HS-5 (cell line): ENCODE measurements at regions not wholly inside any gene's neighbourhood (a gene's known extent, or its start where the extent isn't known, plus 50 kb on each side); places are given as distances from the start of the nearest gene placed in this dataset.

Experiments used
- DNase-seq: peaks from one replicate; pipeline ENCODE4 v3.0.0-alpha.2; 2012; ENCODE audit warnings: low read depth

GRCh38 chr2:67838205-67838604 is 224.6 kb downstream of the C1D start:
- DNase-seq: no peak

DNA sequence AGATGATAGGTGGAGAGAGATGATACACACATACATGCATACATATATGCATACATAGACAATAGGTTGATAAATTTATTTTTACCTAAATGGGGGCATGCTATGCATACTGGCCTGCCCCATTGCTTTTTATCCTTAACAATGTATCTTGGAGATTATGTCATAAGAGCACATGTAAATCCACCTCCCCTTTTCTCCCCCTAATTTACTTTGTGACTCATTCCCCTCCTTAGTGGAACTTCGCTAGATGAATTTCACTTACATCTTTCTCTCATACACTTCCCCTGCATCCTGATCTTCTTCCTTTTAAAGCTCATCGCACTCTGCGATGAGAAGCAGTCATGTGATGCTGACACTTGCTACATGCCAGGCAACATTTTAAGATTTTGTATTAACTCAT is 223.6 kb downstream of the C1D start:
- DNase-seq: no peak

GRCh38 chr2:67839668-67840067 is 223.1 kb downstream of the C1D start:
- no peak for DNase-seq

GRCh38 chr2:67840460-67841068 is 222.2 kb downstream of the C1D start:
- no peak for DNase-seq

DNA sequence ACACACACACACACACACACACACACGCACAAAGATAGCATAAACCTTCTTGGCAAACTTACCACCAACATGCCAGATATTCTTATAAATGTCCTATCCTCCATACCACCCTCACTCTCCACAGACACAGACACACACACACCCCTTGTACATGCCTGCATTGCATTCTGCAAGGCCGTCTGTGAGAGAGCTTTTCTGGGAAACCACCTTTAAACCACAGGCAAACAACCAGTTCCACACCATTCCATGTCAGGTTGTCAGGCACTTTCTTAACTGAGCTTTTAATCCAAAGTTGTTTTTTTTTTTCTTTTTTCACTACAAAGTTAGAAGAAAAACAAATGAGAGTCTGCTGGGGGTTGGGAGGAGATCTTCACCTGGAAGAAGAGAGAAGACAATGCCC is 221.1 kb downstream of the C1D start:
- DNase-seq: no peak

GRCh38 chr2:67842375-67842959 is 220.3 kb downstream of the C1D start:
- DNase-seq: no peak

DNA sequence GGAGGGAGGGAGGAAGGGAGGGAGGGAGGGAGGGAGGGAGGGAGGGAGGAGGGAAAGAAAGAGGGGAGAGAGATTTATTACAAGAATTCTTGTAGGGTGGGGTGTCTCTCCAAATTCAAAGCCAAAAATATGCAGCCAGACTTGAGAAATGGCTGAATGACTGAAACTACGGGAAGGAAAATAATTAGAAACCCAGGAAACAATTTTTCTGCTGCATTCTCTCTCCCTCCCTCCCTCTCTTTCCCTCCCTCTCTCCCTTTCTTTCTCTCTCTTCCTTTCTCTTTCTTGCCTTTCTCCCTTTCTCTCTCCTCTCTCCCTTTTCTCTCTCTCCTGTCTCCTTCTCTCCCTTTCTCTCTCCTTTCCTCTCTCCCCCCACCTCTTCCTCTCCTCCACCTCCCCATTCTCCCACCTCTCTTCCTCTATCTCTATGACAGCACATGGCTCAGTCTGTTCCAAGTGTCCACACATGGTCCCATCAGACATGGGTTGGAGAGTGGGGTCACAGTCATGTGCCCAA is 218.7 kb downstream of the C1D start:
- no peak for DNase-seq

- no peak for DNase-seq
Observed at GRCh38 chr2:67845621-67846369, 217.0 kb downstream of the C1D start.

DNA sequence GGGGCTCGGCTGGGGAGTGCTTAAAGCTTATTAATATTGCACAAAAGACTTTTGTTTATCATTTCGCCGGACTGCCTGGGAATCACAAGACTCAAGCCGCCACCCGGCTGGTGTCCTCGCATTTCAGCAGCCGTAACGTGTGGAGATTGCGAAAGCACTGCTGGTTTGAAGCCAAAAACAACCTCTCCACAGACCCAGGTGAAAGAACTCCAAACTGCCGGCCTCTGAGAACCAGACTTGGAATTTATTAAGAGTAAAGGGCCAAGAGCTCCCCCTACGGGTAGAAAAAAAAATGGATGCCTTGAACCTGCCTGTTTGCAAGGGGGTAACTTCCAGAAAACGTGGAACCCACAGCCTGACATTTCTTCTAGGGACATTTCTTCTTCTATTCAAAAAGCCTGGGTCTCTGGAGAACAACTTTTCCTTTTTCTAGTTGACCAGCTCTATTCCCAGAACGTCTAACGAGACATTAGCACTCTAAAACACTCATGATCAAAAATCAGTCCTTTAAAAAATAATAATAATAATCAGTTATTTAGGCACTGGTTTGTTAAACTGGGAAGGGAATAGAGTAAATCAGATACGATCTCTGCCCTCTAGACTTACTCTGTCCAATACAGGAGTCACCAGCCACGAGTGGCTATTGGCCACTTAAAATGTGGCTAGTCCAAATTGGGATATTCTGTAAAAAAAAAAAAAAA is 216.3 kb downstream of the C1D start:
- peak; percentile 63 for DNase-seq

- DNase-seq: no peak
Observed at GRCh38 chr2:67848551-67849285, 214.1 kb downstream of the C1D start.

DNA sequence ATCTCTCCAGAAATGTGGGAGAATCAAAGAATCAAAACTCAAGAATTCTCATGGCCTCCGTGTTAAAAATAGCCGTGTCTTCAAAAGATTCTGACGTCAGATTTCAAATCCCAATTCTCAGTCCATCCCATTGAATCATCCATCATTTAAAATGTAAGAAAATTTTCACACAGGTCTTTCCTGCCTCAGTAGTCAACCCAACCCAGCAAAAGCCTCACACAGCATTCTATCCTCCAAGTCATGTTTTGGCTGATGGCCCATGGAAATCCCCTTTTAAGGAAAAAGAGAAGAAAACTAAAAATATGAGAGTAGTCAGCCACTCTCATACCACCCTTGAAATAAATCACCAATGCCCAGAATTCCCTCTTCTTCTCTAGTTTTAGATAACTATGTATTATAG is 211.8 kb downstream of the C1D start:
- no peak for DNase-seq

DNA sequence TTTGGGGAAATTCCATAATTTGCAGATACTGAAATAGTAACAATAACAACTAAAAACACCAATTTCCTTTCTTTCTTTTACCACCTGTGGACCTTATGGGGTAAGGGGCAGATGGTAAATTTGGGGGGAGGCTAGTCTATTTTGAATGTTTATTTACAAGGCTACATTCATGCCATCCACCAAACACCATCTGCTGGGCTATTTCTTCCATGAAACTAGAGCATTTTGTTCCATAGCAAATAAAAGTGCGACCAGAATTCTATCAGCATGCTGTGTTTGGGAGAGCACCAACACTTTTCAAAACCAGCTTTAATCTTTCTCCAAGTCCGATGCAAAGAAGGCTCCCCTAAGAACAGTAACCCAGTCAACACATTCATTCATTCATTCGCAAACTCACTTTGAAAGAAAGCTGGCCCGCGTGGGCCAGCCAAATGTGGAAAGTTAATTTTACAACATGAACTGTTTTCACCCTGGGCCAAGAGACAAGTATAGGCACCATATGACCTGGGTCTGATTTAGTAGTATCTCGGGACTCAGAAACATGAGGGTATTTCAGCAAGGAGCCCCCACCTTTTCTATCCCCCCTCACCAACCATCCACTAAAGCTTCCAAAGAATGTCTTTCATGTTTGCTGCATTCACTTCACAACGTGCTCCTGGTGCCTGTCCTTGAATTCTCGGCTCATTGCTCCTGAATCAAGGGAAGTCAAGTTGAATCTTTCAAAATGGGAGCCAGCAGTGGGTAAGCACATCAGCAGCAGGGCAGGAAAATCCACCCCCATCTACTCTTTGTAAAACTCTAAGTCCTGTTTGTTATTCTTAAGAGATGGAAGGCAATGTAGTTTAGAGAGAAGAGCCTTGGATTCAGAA is 210.6 kb downstream of the C1D start:
- DNase-seq: no peak

DNA sequence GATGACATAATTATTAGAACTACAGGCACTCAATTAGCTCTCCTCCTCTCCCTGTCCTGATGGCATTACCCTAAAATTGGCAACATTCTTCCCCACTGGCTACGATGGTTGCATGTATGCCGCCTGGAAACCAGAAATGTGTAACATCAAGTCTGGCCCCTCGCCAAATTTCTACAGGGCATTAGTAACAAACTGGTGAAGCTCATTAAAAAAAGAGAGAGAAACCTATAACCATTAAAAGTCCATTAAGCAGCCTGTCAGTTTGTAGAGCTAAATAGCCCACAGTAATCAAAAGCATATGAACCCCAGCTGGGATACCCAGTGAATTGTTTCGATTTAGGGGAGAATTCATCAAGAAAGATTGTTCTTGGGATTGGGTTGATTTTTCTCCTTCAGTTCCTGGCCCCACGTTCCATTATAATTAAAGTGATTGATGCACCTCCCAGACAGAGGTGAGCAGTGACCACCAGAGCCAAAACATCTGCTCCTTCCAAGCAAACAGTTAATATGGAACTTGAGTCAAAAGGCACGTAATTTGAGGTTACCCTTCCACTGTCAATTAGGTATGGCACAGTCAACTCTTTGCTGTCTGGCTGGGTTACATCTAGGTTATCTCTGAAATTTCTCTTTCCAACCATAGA is 208.6 kb downstream of the C1D start:
- DNase-seq: no peak

DNA sequence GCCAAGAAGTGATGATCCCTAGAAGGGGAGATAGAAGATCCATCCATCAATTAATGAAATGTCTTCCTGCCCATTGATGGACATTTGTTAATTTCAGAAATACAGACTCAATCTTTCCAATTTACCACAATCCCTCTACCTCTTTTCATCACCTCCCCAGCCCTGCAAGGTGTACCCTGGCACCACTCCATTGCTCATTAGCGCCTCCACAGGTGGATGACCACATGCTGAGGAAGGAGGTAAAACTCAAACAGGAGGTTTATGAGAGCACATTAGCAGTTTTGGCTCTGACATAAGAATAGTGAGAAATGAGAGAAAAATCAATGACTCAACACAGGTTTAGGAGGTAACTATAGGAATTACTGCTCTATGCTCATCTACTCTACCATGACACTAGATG is 208.0 kb downstream of the C1D start:
- DNase-seq: no peak

DNA sequence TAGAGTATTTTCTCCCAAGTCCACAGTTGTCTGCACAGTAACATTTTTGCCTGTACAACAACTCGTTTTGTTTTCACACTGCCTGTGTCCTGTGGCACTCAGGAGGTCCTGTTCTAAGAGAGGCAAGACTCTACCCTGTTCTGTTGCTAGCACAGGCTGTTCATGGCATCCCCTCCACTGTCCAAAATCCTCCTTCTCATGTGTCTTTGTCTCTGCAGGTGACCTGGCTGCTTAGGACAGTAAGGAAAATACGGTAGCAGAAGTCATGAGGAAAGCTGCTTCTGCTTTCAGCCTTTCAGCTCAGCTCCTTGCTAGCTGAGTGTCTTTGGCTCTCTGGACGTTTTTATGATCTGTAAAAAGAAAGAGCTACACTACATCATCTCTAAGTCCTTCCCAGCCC is 205.9 kb downstream of the C1D start:
- no peak for DNase-seq

GRCh38 chr2:67857836-67858235 is 205.0 kb downstream of the C1D start:
- no peak for DNase-seq

DNA sequence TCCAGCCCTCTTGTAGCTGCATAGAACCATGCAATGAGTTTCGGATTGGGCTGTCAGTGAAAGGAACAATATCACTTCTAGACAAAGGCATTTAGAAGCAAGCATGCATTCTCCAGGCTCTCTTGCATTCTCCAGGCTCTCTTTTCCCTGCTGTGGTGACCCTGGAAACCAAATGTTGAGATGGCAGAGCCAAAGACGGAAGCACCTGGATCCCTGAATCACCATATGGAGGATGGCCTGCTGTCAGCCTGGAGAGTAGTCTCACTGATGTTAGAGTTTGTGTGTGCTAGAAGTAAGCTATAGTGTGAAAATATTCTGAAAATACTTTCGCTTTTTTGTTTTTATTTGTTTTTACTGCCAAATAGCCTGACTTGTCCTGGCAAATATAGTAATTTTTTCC is 203.9 kb downstream of the C1D start:
- DNase-seq: no peak

DNA sequence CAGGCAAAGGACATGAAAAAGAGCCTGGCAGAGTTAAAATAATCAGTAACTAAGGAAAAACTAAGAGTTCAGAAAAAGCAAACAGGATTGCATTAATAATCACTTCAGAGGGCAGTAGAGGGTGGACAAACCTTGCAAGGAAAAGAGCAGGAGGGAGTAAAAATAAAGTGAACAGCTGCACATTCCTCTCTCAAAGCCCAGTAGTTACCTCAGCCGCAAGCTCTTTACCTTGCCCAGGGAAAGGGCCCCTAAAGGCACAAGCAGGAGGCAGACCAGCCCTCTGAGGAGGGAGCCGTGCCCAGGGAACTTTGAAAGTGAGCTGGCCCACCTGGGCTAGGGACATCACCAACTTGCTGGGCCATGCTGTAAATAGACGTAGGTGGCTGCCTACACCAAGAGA is 196.9 kb downstream of the C1D start:
- DNase-seq: no peak

DNA sequence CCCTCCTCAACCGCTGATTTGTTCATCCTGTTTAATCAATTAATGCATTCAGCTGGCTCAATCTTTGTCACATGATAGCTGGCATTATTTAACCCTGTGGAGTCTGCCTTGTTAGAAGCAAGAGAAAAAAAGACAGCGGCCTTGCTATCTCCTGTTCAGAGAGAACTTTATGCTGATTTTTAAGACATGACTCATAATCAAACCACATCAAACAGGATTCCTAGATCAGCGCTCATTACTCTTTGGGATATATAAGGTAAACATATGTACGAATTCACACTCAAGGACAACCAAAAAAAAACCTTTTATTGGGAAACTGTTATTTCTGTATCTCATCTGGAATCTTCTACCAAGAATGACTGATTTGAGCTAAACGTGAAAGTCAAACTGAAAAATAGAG is 195.1 kb downstream of the C1D start:
- no peak for DNase-seq

- DNase-seq: peak; percentile 71
Observed at GRCh38 chr2:67871686-67872412, 191.0 kb downstream of the C1D start.
